ENCODE measurements at regions not wholly inside any gene's neighbourhood (a gene's known extent, or its start where the extent isn't known, plus 50 kb on each side); places are given as distances from the start of the nearest gene placed in this dataset.

DNA sequence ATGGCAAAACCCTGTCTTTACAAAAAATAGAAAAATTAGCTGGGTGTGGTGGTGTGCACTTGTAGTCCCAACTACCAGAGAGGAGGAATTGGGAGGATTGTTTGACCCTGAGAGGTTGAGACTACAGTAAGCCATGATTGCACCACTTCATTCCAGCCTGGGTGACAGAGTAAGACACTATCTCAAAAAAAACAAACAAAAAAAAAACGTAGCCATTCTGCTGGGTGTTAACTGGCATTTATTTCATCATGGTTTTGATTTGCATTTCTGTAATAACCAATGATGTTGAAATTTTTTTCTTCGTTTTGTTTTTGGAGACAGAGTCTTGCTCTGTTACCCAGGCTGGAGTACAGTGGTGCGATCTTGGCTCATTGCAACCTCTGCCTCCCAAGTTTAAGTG is 63.3 kb downstream of the RPLP1 start:
- Histone ChIP-seq H3K27me3 (ENCODE audit: control insufficient read depth, insufficient read depth, low read length) (no peaks in the 10 kb centered on the region), H3K9ac (ENCODE audit: insufficient read depth, low read length) (no peak overlapping the region), H2AFZ (ENCODE audit: low read length) (no peak overlapping the region), H3K27ac (ENCODE audit: insufficient read depth, low read length) (no peak overlapping the region), H3K4me1 (ENCODE audit: control insufficient read depth, extremely low read depth, insufficient read depth, low read length) (no peaks in the 10 kb centered on the region), H3K9me3 (ENCODE audit: control insufficient read depth, insufficient read depth, low read depth, low read length) (no peaks in the 10 kb centered on the region), H3K4me2 (ENCODE audit: extremely low read depth, insufficient read depth, low read length) (no peak overlapping the region), H3K4me3 (replicated peaks in 1 of 4; ENCODE audit: control extremely low read depth in 1 of 4, insufficient read depth in 1 of 4, low read depth in 3 of 4, low read length in 4 of 4) (no peak overlapping the region), H4K20me1 (ENCODE audit: control insufficient read depth, extremely low read depth, insufficient read depth, low read length) (no peaks in the 10 kb centered on the region), H3K36me3 (ENCODE audit: control insufficient read depth, insufficient read depth, low read length) (no peaks in the 10 kb centered on the region), H3K79me2 (ENCODE audit: control insufficient read depth, insufficient read depth, low read length) (no peaks in the 10 kb centered on the region)
- TF ChIP-seq, protein P1, sequence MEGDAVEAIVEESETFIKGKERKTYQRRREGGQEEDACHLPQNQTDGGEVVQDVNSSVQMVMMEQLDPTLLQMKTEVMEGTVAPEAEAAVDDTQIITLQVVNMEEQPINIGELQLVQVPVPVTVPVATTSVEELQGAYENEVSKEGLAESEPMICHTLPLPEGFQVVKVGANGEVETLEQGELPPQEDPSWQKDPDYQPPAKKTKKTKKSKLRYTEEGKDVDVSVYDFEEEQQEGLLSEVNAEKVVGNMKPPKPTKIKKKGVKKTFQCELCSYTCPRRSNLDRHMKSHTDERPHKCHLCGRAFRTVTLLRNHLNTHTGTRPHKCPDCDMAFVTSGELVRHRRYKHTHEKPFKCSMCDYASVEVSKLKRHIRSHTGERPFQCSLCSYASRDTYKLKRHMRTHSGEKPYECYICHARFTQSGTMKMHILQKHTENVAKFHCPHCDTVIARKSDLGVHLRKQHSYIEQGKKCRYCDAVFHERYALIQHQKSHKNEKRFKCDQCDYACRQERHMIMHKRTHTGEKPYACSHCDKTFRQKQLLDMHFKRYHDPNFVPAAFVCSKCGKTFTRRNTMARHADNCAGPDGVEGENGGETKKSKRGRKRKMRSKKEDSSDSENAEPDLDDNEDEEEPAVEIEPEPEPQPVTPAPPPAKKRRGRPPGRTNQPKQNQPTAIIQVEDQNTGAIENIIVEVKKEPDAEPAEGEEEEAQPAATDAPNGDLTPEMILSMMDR (conservative IDR thresholded peaks at IDR 0.05 in 1 of 2, IDR thresholded peaks at IDR 0.05 in 1 of 2; ENCODE audit: low read depth in 1 of 2, low read length in 2 of 2): no peak
- TF ChIP-seq EZH2 (IDR thresholded peaks at IDR 0.05; ENCODE audit: low read length, missing control alignments): no peak
- DNase-seq (ENCODE audit: low read depth in 2 of 2): no peak

DNA sequence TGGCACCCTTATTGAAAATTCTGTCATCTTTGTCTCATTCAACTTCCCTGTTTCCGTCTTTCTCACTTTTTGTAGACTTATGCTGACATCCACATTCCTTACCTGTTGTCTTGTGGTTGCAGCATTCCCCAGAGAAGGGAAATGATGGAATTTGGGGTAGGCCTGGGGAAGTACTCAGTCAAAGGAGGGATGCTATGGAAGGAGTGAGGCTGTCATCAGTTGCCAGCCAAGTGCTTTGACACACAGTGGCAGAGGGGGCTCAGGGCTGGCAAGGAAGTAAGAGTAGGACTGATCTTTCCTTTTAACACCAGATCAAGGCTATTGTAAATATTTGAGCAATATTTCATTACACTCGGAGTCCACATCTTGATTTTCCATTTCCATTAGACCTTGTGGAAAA is 64.4 kb downstream of the RPLP1 start:
- H4K20me1 ChIP-seq (ENCODE audit: control insufficient read depth, extremely low read depth, insufficient read depth, low read length): no peaks in the 10 kb centered on the region
- no peak overlapping the region for H3K4me2 ChIP-seq (ENCODE audit: extremely low read depth, insufficient read depth, low read length)
- no peaks in the 10 kb centered on the region for H3K4me1 ChIP-seq (ENCODE audit: control insufficient read depth, extremely low read depth, insufficient read depth, low read length)
- DNase-seq (ENCODE audit: low read depth in 2 of 2): no peak
- H3K27me3 ChIP-seq (ENCODE audit: control insufficient read depth, insufficient read depth, low read length): no peaks in the 10 kb centered on the region
- no peaks in the 10 kb centered on the region for H3K36me3 ChIP-seq (ENCODE audit: control insufficient read depth, insufficient read depth, low read length)
- H3K79me2 ChIP-seq (ENCODE audit: control insufficient read depth, insufficient read depth, low read length): no peaks in the 10 kb centered on the region
- H3K9me3 ChIP-seq (ENCODE audit: control insufficient read depth, insufficient read depth, low read depth, low read length): no peaks in the 10 kb centered on the region
- H3K9ac ChIP-seq (ENCODE audit: insufficient read depth, low read length): no peak overlapping the region
- no peak overlapping the region for H3K27ac ChIP-seq (ENCODE audit: insufficient read depth, low read length)
- H3K4me3 ChIP-seq (replicated peaks in 1 of 4; ENCODE audit: control extremely low read depth in 1 of 4, insufficient read depth in 1 of 4, low read depth in 3 of 4, low read length in 4 of 4): no peak overlapping the region
- no peak overlapping the region for H2AFZ ChIP-seq (ENCODE audit: low read length)
- no peak for TF ChIP-seq EZH2 (IDR thresholded peaks at IDR 0.05; ENCODE audit: low read length, missing control alignments)
- TF ChIP-seq, protein P1 (conservative IDR thresholded peaks at IDR 0.05 in 1 of 2, IDR thresholded peaks at IDR 0.05 in 1 of 2; ENCODE audit: low read depth in 1 of 2, low read length in 2 of 2): no peak

DNA sequence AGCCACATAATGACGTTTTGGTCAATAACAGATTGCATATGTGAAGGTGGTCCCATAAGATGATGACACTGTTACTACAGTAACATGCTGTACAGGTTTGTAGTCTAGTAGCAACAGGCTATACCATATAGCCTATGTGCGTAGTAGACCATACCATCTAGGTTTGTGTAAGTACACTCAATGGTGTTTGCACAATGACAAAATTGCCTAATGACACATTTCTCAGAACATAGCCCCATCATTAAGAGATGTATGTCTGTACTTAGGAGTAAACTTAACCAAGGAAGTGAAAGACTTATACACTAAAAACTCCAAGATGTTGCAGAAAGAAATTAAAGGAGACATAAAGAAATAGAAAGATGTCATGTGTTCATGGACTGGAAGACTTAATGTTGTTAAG is 66.2 kb downstream of the RPLP1 start:
- H3K4me1 ChIP-seq (ENCODE audit: control insufficient read depth, extremely low read depth, insufficient read depth, low read length): no peaks in the 10 kb centered on the region
- no peaks in the 10 kb centered on the region for H3K27me3 ChIP-seq (ENCODE audit: control insufficient read depth, insufficient read depth, low read length)
- H2AFZ ChIP-seq (ENCODE audit: low read length): no peak overlapping the region
- H3K9me3 ChIP-seq (ENCODE audit: control insufficient read depth, insufficient read depth, low read depth, low read length): no peaks in the 10 kb centered on the region
- H4K20me1 ChIP-seq (ENCODE audit: control insufficient read depth, extremely low read depth, insufficient read depth, low read length): no peaks in the 10 kb centered on the region
- TF ChIP-seq, protein P1 (conservative IDR thresholded peaks at IDR 0.05 in 1 of 2, IDR thresholded peaks at IDR 0.05 in 1 of 2; ENCODE audit: low read depth in 1 of 2, low read length in 2 of 2): no peak
- TF ChIP-seq EZH2 (IDR thresholded peaks at IDR 0.05; ENCODE audit: low read length, missing control alignments): no peak
- no peak overlapping the region for H3K9ac ChIP-seq (ENCODE audit: insufficient read depth, low read length)
- no peaks in the 10 kb centered on the region for H3K79me2 ChIP-seq (ENCODE audit: control insufficient read depth, insufficient read depth, low read length)
- no peak overlapping the region for H3K4me3 ChIP-seq (replicated peaks in 1 of 4; ENCODE audit: control extremely low read depth in 1 of 4, insufficient read depth in 1 of 4, low read depth in 3 of 4, low read length in 4 of 4)
- DNase-seq (ENCODE audit: low read depth in 2 of 2): no peak
- H3K27ac ChIP-seq (ENCODE audit: insufficient read depth, low read length): no peak overlapping the region
- H3K36me3 ChIP-seq (ENCODE audit: control insufficient read depth, insufficient read depth, low read length): no peaks in the 10 kb centered on the region
- H3K4me2 ChIP-seq (ENCODE audit: extremely low read depth, insufficient read depth, low read length): no peak overlapping the region
